GM18520 (cell line): ENCODE measurements at regions not wholly inside any gene's neighbourhood (a gene's known extent, or its start where the extent isn't known, plus 50 kb on each side); places are given as distances from the start of the nearest gene placed in this dataset.

Experiments used
- ATAC-seq: cut with Tn5 transposase; IDR thresholded peaks from one replicate; pipeline ENCODE4 v1.9.1; 2021; ENCODE audit not compliant: unreplicated experiment

- no peak for ATAC-seq
Measured at GRCh38 chr5:158079097-158079496, 220.2 kb upstream of the CLINT1 start.

- no peak for ATAC-seq
Measured at GRCh38 chr5:158074992-158075769, 216.2 kb upstream of the CLINT1 start.

GRCh38 chr5:158074597-158074991 lies 215.6 kb upstream of the CLINT1 start:
- no peak for ATAC-seq

GRCh38 chr5:158070859-158071258 lies 211.9 kb upstream of the CLINT1 start:
- ATAC-seq, result no peak

- no peak for ATAC-seq
Measured at GRCh38 chr5:158069838-158070237, 210.9 kb upstream of the CLINT1 start.

- no peak for ATAC-seq
Measured at GRCh38 chr5:158068964-158069363, 210.0 kb upstream of the CLINT1 start.

GRCh38 chr5:158066076-158066475 lies 207.1 kb upstream of the CLINT1 start:
- no peak for ATAC-seq

GRCh38 chr5:158064334-158065123 lies 205.6 kb upstream of the CLINT1 start:
- no peak for ATAC-seq

- no peak for ATAC-seq
Measured at GRCh38 chr5:158063052-158063451, 204.1 kb upstream of the CLINT1 start.

GRCh38 chr5:158061451-158061850 lies 202.5 kb upstream of the CLINT1 start:
- no peak for ATAC-seq

- no peak for ATAC-seq
Measured at GRCh38 chr5:158060212-158060611, 201.3 kb upstream of the CLINT1 start.

- no peak for ATAC-seq
Measured at GRCh38 chr5:158058208-158059120, 199.5 kb upstream of the CLINT1 start.

- no peak for ATAC-seq
Measured at GRCh38 chr5:158056130-158056825, 197.3 kb upstream of the CLINT1 start.

GRCh38 chr5:158055111-158055501 lies 196.2 kb upstream of the CLINT1 start:
- no peak for ATAC-seq

GRCh38 chr5:158054223-158055110 lies 195.5 kb upstream of the CLINT1 start:
- no peak for ATAC-seq

GRCh38 chr5:158051036-158051435 lies 192.1 kb upstream of the CLINT1 start:
- ATAC-seq, result no peak

- ATAC-seq, result no peak
Measured at GRCh38 chr5:158050421-158050820, 191.5 kb upstream of the CLINT1 start.

GRCh38 chr5:158049459-158049858 lies 190.5 kb upstream of the CLINT1 start:
- no peak for ATAC-seq

GRCh38 chr5:158045696-158046095 lies 186.8 kb upstream of the CLINT1 start:
- no peak for ATAC-seq

- peak; percentile 64 for ATAC-seq
Measured at GRCh38 chr5:158039911-158040347, 181.0 kb upstream of the CLINT1 start.
